ENCODE measurements at regions not wholly inside any gene's neighbourhood (a gene's known extent, or its start where the extent isn't known, plus 50 kb on each side); places are given as distances from the start of the nearest gene placed in this dataset.

DNA sequence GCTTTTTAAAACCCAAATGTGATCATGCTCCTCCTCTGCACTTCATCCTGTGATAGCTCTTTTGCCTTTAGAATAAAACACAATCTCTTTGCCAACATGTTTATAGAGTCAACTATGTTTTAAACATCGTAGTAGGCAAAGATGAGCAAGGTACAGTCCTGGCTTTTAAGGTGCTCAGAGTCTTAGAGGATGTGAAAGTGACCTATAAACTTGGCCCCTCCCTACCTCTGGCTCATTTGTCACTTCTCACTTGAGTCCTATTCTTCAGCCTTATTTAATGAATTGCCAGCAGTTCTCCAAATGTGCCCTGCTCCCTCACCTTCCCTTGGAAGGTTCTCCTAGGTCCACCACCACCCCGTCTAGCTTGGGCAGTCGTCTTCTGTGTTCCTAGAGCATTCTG is 617.0 kb upstream of the NR5A2 start:
- TF ChIP-seq, protein P1, sequence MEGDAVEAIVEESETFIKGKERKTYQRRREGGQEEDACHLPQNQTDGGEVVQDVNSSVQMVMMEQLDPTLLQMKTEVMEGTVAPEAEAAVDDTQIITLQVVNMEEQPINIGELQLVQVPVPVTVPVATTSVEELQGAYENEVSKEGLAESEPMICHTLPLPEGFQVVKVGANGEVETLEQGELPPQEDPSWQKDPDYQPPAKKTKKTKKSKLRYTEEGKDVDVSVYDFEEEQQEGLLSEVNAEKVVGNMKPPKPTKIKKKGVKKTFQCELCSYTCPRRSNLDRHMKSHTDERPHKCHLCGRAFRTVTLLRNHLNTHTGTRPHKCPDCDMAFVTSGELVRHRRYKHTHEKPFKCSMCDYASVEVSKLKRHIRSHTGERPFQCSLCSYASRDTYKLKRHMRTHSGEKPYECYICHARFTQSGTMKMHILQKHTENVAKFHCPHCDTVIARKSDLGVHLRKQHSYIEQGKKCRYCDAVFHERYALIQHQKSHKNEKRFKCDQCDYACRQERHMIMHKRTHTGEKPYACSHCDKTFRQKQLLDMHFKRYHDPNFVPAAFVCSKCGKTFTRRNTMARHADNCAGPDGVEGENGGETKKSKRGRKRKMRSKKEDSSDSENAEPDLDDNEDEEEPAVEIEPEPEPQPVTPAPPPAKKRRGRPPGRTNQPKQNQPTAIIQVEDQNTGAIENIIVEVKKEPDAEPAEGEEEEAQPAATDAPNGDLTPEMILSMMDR (IDR thresholded peaks at IDR 0.05) = no peak
- no peak for TF ChIP-seq POLR2A (IDR thresholded peaks at IDR 0.05)
